ENCODE measurements at regions not wholly inside any gene's neighbourhood (a gene's known extent, or its start where the extent isn't known, plus 50 kb on each side); places are given as distances from the start of the nearest gene placed in this dataset.

DNA sequence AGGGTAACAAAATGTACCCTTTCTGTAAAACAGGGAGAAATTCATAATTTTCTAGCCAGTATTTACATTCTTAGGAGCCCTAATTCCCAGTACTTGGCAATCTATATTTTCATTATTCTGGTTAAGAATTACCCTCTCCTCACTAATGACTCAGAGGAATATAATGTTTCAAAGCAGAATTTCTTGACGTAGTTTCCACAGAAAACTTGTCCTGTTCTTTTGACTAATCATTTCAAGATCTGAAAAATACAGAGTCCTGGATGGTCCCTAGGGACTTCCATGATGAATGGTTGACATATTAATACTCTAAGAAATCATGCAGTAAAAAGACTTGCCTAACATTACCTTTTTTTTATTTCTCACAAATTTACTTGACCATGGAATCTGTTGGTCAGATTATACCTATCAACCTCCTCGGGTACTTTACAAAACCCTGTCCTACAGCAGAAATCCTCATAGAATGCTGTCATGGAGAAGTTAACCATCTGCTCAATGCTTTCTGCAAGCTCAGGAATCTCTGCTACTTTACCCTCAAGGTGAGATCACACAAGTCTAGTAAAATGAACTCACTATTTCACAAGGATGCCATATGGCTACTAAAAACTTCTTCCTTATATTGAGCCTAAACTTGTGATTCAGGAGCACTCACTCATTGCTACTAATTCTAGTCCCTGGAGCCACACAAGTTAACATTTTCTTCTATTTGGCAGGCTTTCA, 202.1 kb upstream of the CNR1 start:
- no peak for DNase-seq (ENCODE audit: low spot score in 2 of 2)
- intact Hi-C loops (cut with DNase I; ENCODE audit: low total_unique reads): no loop called here
- TF ChIP-seq, protein P1, sequence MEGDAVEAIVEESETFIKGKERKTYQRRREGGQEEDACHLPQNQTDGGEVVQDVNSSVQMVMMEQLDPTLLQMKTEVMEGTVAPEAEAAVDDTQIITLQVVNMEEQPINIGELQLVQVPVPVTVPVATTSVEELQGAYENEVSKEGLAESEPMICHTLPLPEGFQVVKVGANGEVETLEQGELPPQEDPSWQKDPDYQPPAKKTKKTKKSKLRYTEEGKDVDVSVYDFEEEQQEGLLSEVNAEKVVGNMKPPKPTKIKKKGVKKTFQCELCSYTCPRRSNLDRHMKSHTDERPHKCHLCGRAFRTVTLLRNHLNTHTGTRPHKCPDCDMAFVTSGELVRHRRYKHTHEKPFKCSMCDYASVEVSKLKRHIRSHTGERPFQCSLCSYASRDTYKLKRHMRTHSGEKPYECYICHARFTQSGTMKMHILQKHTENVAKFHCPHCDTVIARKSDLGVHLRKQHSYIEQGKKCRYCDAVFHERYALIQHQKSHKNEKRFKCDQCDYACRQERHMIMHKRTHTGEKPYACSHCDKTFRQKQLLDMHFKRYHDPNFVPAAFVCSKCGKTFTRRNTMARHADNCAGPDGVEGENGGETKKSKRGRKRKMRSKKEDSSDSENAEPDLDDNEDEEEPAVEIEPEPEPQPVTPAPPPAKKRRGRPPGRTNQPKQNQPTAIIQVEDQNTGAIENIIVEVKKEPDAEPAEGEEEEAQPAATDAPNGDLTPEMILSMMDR (IDR thresholded peaks at IDR 0.05): no peak
- TF ChIP-seq POLR2A (IDR thresholded peaks at IDR 0.05): no peak
- WGBS, 2 donors: 62 to 67% methylated on average over 2 of the region's 2 CpGs
- no peak overlapping the region for H3K4me3 ChIP-seq (ENCODE audit: low read depth, poor library complexity, severe bottlenecking)

DNA sequence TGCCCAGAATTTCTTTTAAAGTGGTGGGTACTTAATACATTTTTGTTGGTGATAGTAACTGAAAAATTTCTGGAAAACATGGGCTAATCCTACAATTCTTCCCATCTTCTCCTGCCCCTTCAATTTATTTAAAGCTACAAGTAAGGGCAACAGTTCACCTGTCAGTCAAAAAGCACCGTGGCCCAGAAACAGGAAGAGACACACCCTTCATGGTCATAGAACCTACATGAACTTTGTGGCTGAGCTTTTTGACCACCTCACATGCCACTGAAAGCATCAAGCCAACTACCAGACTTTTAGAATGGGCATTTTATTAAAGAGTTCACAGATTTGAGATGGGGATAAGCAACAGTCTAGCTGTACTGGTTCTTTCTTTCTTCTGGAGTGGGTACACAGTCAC, 201.1 kb upstream of the CNR1 start:
- DNase-seq (ENCODE audit: low spot score in 2 of 2): no peak
- intact Hi-C loops (cut with DNase I; ENCODE audit: low total_unique reads): no loop called here
- H3K4me3 ChIP-seq (ENCODE audit: low read depth, poor library complexity, severe bottlenecking): no peak overlapping the region
- WGBS, 2 donors: 6 to 24% methylated on average over 1 of the region's 1 CpG
- TF ChIP-seq, protein P1 (IDR thresholded peaks at IDR 0.05): no peak
- TF ChIP-seq POLR2A (IDR thresholded peaks at IDR 0.05): no peak

DNA sequence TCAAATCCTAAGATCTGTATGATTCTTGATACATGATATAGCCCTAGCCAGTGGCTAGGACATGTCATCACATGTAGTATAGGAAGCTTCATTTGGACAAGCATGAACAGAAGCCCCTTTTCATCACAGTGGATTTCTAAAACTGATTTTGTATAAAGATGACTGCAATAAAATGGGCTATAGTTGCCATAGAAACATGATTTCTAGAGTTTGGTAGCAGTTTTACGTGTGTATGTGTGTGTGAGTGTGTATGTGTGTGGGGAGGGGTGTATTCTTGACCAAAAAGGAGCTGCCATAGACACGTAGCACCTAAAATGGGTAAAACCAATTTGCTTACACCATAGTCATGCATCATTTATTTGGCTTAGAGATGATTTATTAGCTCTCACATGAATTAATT, 200.5 kb upstream of the CNR1 start:
- WGBS, 2 donors: 57 to 60% methylated on average over 2 of the region's 2 CpGs
- intact Hi-C loops (cut with DNase I; ENCODE audit: low total_unique reads): no loop called here
- no peak for DNase-seq (ENCODE audit: low spot score in 2 of 2)
- H3K4me3 ChIP-seq (ENCODE audit: low read depth, poor library complexity, severe bottlenecking): no peak overlapping the region
- TF ChIP-seq, protein P1 (IDR thresholded peaks at IDR 0.05): no peak
- no peak for TF ChIP-seq POLR2A (IDR thresholded peaks at IDR 0.05)

DNA sequence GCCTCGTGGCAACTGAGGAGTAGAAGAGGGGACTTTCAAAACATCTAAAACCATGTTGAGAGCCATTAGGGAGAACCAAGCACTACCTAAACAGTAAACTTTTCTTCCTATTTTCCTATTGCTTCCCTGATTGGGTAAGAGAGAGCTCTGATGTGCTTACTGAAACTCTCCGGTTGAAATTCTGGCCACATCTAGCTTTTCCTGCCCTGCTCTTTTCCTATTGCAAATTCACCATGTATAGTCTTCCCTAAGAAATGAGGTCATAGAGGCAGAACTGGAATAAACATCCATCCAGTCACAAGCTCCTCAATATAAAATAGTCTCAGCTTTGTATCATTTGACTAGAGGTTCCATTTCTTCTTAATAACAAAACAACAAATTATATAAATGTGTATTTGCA, 199.5 kb upstream of the CNR1 start:
- intact Hi-C loops (cut with DNase I; ENCODE audit: low total_unique reads): no loop called here
- no peak for DNase-seq (ENCODE audit: low spot score in 2 of 2)
- TF ChIP-seq, protein P1 (IDR thresholded peaks at IDR 0.05): no peak
- TF ChIP-seq POLR2A (IDR thresholded peaks at IDR 0.05): no peak
- 74 to 76% methylated on average over 2 of the region's 2 CpGs for WGBS, 2 donors
- H3K4me3 ChIP-seq (ENCODE audit: low read depth, poor library complexity, severe bottlenecking): no peak overlapping the region

DNA sequence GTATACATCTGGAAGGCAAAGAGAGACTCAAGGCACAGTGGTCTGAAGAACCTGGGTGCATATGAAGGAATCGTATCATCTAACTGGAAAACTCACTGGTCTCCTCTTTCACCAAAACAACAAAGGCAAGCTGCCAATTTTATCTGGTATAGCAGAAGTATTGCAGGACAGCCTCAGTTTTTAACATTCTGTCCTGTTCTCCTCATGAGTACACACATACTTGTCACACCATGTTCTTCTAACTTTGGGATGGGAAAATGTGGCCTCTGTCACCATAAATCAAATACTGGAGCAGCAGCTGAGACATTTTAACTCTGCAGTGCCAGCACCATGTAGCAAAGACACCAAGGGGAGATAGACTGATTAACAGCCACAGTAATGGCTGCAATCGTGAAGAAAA, 199.1 kb upstream of the CNR1 start:
- no peak overlapping the region for H3K4me3 ChIP-seq (ENCODE audit: low read depth, poor library complexity, severe bottlenecking)
- DNase-seq (ENCODE audit: low spot score in 2 of 2): no peak
- TF ChIP-seq, protein P1 (IDR thresholded peaks at IDR 0.05): no peak
- no peak for TF ChIP-seq POLR2A (IDR thresholded peaks at IDR 0.05)
- WGBS, 2 donors: 64% methylated on average over 2 of the region's 2 CpGs
- intact Hi-C loops (cut with DNase I; ENCODE audit: low total_unique reads): no loop called here

DNA sequence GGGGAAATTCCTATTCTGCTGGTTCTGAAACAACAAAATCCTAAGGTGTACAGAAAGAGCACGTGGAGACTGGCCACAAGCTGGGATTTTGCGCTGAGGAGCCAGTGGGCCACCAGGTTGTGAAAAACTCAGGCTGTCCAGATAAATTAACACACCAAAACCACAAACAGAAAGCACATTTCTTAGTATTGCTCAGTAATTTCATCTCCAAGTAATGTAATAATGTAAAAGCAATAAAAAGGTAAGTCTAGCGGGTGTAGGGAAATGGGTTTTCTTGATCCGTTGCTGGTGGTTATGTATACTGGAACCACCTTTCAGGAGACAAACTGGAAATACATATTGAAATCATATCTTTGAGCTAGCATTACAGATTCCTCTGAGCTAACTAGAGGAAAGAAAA, 195.6 kb upstream of the CNR1 start:
- 85 to 92% methylated on average over 4 of the region's 4 CpGs for WGBS, 2 donors
- TF ChIP-seq, protein P1 (IDR thresholded peaks at IDR 0.05): no peak
- TF ChIP-seq POLR2A (IDR thresholded peaks at IDR 0.05): no peak
- intact Hi-C loops (cut with DNase I; ENCODE audit: low total_unique reads): no loop called here
- no peak for DNase-seq (ENCODE audit: low spot score in 2 of 2)
- no peak overlapping the region for H3K4me3 ChIP-seq (ENCODE audit: low read depth, poor library complexity, severe bottlenecking)
